ENCODE measurements at regions not wholly inside any gene's neighbourhood (a gene's known extent, or its start where the extent isn't known, plus 50 kb on each side); places are given as distances from the start of the nearest gene placed in this dataset.
A peak's percentile ranks its signal among the peaks of the same experiment; 100 is the strongest.

DNA sequence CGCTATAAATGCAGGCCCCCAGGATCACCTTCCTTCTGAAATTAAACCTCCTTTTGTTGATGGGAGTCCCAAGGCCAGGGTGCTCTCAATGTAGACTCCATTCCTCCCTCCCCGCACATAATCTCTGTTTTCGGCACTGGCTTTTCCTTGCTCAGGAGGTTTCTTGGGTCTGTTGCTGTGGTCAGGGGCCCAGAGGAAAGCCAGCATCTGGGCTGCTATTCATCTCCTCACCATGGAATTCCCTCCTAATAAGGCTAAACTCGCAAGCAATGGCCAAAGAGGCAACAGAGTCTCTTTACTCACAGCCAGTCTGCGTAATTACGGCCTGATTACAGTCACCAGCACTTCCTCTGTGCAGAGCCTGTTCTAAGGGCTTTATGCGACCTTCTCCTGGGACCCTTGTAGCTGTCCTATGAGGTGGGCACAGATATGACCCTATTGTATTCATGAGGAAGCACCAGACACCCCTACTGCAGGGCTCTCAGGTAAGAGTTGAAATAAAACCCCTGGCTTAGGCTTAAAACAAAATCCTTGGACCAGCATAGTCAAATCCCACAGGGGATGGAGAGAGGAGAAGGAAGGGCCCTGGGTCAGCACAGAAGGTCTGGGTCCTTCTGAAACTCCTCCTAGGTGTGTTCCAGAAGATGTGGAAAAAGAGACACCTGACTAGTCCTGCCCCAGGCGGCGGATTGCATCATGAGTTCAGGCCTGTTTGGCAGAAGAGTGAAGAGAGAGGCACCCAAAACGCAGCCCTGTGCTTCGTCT is 105.0 kb upstream of the SH3BP4 start:
- H3K9ac ChIP-seq (ENCODE audit: insufficient read length): no peak overlapping the region
- TF ChIP-seq EZH2 (IDR thresholded peaks at IDR 0.05) (no peak), FOXP2 (optimal IDR thresholded peaks at IDR 0.05; ENCODE audit: control extremely low read depth, extremely low read length, insufficient read depth) (no peak), POLR2AphosphoS5 (IDR thresholded peaks at IDR 0.05; ENCODE audit: borderline replicate concordance, low read depth, low read length) (no peak)
- no peak overlapping the region for H3K4me3 ChIP-seq
- H3K9me3 ChIP-seq (ENCODE audit: low read depth, low read length): no peaks in the 10 kb centered on the region
- no peak overlapping the region for H3K27ac ChIP-seq
- no peak for DNase-seq (ENCODE audit: low read depth, low spot score)
- H3K36me3 ChIP-seq (ENCODE audit: insufficient read depth, low read length): no peaks in the 10 kb centered on the region

- Histone ChIP-seq H3K36me3 (ENCODE audit: insufficient read depth, low read length) (no peaks in the 10 kb centered on the region), H3K9me3 (ENCODE audit: low read depth, low read length) (no peaks in the 10 kb centered on the region), H3K9ac (ENCODE audit: insufficient read length) (no peak overlapping the region), H3K27ac (no peak overlapping the region), H3K4me3 (no peak overlapping the region)
- TF ChIP-seq POLR2AphosphoS5 (IDR thresholded peaks at IDR 0.05; ENCODE audit: borderline replicate concordance, low read depth, low read length) (no peak), EZH2 (IDR thresholded peaks at IDR 0.05) (no peak), FOXP2 (optimal IDR thresholded peaks at IDR 0.05; ENCODE audit: control extremely low read depth, extremely low read length, insufficient read depth) (no peak)
- no peak for DNase-seq (ENCODE audit: low read depth, low spot score)
Measured at GRCh38 chr2:234845602-234846590, 105.9 kb upstream of the SH3BP4 start.

- no peaks in the 10 kb centered on the region for H3K9me3 ChIP-seq (ENCODE audit: low read depth, low read length)
- no peaks in the 10 kb centered on the region for H3K36me3 ChIP-seq (ENCODE audit: insufficient read depth, low read length)
- no peak overlapping the region for H3K4me3 ChIP-seq
- TF ChIP-seq EZH2 (IDR thresholded peaks at IDR 0.05) (no peak), FOXP2 (optimal IDR thresholded peaks at IDR 0.05; ENCODE audit: control extremely low read depth, extremely low read length, insufficient read depth) (no peak), POLR2AphosphoS5 (IDR thresholded peaks at IDR 0.05; ENCODE audit: borderline replicate concordance, low read depth, low read length) (no peak)
- no peak overlapping the region for H3K9ac ChIP-seq (ENCODE audit: insufficient read length)
- H3K27ac ChIP-seq: no peak overlapping the region
- no peak for DNase-seq (ENCODE audit: low read depth, low spot score)
Measured at GRCh38 chr2:234843411-234843810, 108.4 kb upstream of the SH3BP4 start.

DNA sequence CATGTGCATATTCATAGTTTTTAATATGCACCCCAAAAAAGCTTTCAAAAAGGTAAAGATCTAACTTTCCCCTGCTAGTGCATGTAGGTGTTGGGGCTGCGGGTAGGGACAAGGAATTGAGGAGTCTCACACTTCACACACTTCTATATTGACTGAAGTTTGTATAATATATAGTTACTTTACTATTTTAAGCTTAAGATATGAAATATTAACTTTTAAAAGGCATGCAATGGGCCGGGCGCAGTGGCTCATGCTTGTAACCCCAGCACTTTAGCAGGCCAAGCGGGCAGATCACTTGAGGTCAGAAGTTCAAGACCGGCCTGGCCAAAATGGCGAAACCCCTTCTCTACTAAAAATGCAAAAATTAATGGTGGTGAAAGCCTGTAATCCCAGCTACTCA is 109.1 kb upstream of the SH3BP4 start:
- Histone ChIP-seq H3K9ac (ENCODE audit: insufficient read length) (no peak overlapping the region), H3K9me3 (ENCODE audit: low read depth, low read length) (no peaks in the 10 kb centered on the region), H3K36me3 (ENCODE audit: insufficient read depth, low read length) (no peaks in the 10 kb centered on the region), H3K27ac (no peak overlapping the region), H3K4me3 (no peak overlapping the region)
- TF ChIP-seq EZH2 (IDR thresholded peaks at IDR 0.05) (no peak), POLR2AphosphoS5 (IDR thresholded peaks at IDR 0.05; ENCODE audit: borderline replicate concordance, low read depth, low read length) (no peak), FOXP2 (optimal IDR thresholded peaks at IDR 0.05; ENCODE audit: control extremely low read depth, extremely low read length, insufficient read depth) (no peak)
- no peak for DNase-seq (ENCODE audit: low read depth, low spot score)

DNA sequence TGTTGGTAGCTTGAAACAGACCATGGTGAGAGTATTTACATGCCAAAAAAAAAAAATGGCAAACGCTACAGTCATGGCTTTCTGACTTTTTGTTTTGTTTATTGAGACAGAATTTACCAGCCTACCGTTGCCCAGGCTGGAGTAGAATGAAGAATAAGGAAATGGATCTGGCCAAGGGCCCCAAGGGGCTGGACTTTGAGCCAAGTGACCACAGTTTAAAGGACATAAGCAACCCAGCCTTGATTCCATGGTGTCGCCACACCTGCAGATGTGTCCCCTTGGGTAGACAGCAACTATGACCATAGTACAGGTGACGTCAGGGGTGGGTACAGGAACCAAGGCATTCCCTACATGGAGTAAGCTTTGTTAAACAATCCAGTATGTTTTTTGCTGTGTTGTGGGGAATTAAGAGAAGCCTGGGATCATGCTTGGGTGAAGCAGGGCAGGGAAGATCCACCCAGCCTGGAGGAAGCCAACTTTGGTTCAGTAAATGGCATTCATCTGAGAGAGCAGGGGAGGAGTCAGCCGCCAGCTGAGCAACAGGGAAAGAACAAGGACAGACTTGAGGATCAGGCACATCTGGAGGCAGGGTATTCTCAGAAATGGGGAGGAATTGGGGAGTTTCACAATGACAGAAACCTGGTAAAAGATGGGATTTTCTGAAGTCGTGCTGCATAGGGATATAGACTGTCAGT is 110.3 kb upstream of the SH3BP4 start:
- Histone ChIP-seq H3K9me3 (ENCODE audit: low read depth, low read length) (no peaks in the 10 kb centered on the region), H3K27ac (no peak overlapping the region), H3K4me3 (no peak overlapping the region), H3K9ac (ENCODE audit: insufficient read length) (no peak overlapping the region), H3K36me3 (ENCODE audit: insufficient read depth, low read length) (no peaks in the 10 kb centered on the region)
- TF ChIP-seq FOXP2 (optimal IDR thresholded peaks at IDR 0.05; ENCODE audit: control extremely low read depth, extremely low read length, insufficient read depth) (no peak), POLR2AphosphoS5 (IDR thresholded peaks at IDR 0.05; ENCODE audit: borderline replicate concordance, low read depth, low read length) (no peak), EZH2 (IDR thresholded peaks at IDR 0.05) (no peak)
- no peak for DNase-seq (ENCODE audit: low read depth, low spot score)

GRCh38 chr2:234840336-234840735 is 111.5 kb upstream of the SH3BP4 start:
- H3K9me3 ChIP-seq (ENCODE audit: low read depth, low read length): no peaks in the 10 kb centered on the region
- H3K36me3 ChIP-seq (ENCODE audit: insufficient read depth, low read length): no peaks in the 10 kb centered on the region
- H3K27ac ChIP-seq: peak overlapping the region; percentile 55; the same call in 1 of the 2 replicates
- TF ChIP-seq EZH2 (IDR thresholded peaks at IDR 0.05) (no peak), FOXP2 (optimal IDR thresholded peaks at IDR 0.05; ENCODE audit: control extremely low read depth, extremely low read length, insufficient read depth) (no peak), POLR2AphosphoS5 (IDR thresholded peaks at IDR 0.05; ENCODE audit: borderline replicate concordance, low read depth, low read length) (no peak)
- 0 out of 2 replicates have a peak overlapping the region, but pooled peaks have one; percentile 6 for H3K4me3 ChIP-seq
- peak; percentile 40 for DNase-seq (ENCODE audit: low read depth, low spot score)
- no peak overlapping the region for H3K9ac ChIP-seq (ENCODE audit: insufficient read length)

GRCh38 chr2:234839285-234839684 is 112.5 kb upstream of the SH3BP4 start:
- Histone ChIP-seq H3K27ac (no peak overlapping the region), H3K9me3 (ENCODE audit: low read depth, low read length) (no peaks in the 10 kb centered on the region), H3K4me3 (no peak overlapping the region), H3K9ac (ENCODE audit: insufficient read length) (no peak overlapping the region), H3K36me3 (ENCODE audit: insufficient read depth, low read length) (no peaks in the 10 kb centered on the region)
- DNase-seq (ENCODE audit: low read depth, low spot score): no peak
- TF ChIP-seq POLR2AphosphoS5 (IDR thresholded peaks at IDR 0.05; ENCODE audit: borderline replicate concordance, low read depth, low read length) (no peak), EZH2 (IDR thresholded peaks at IDR 0.05) (no peak), FOXP2 (optimal IDR thresholded peaks at IDR 0.05; ENCODE audit: control extremely low read depth, extremely low read length, insufficient read depth) (no peak)

- Histone ChIP-seq H3K4me3 (no peak overlapping the region), H3K27ac (no peak overlapping the region), H3K36me3 (ENCODE audit: insufficient read depth, low read length) (no peaks in the 10 kb centered on the region), H3K9me3 (ENCODE audit: low read depth, low read length) (no peaks in the 10 kb centered on the region), H3K9ac (ENCODE audit: insufficient read length) (no peak overlapping the region)
- no peak for DNase-seq (ENCODE audit: low read depth, low spot score)
- no peak for TF ChIP-seq FOXP2 (optimal IDR thresholded peaks at IDR 0.05; ENCODE audit: control extremely low read depth, extremely low read length, insufficient read depth)
- no peak for TF ChIP-seq POLR2AphosphoS5 (IDR thresholded peaks at IDR 0.05; ENCODE audit: borderline replicate concordance, low read depth, low read length)
- no peak for TF ChIP-seq EZH2 (IDR thresholded peaks at IDR 0.05)
Measured at GRCh38 chr2:234836271-234836670, 115.5 kb upstream of the SH3BP4 start.
